DND-41 (cell line): ENCODE measurements at regions not wholly inside any gene's neighbourhood (a gene's known extent, or its start where the extent isn't known, plus 50 kb on each side); places are given as distances from the start of the nearest gene placed in this dataset.

Experiments
- CTCF ChIP-seq: IDR thresholded peaks from 2 replicates; pipeline ENCODE4 v1.5.1; 2012; ENCODE audit warnings: borderline replicate concordance, low read length, moderate library complexity, mild to moderate bottlenecking; ENCODE audit not compliant: poor library complexity, severe bottlenecking; ENCODE audit errors: extremely low read depth
- EZH2 ChIP-seq: IDR thresholded peaks from 3 replicates; pipeline ENCODE4 v1.6.1; 2012; ENCODE audit warnings: borderline replicate concordance, low read depth, mild to moderate bottlenecking, moderate library complexity, low read length, inconsistent platforms; ENCODE audit not compliant: severe bottlenecking

- TF ChIP-seq CTCF (no peak), EZH2 (no peak)
Measured at GRCh38 chr5:92394936-92395335, 1011.8 kb upstream of the ARRDC3 start.
